Activated CD8-positive, alpha-beta memory T cell treated with anti-CD3 and anti-CD28 coated beads for 4 hours (primary cell): ENCODE measurements at regions not wholly inside any gene's neighbourhood (a gene's known extent, or its start where the extent isn't known, plus 50 kb on each side); places are given as distances from the start of the nearest gene placed in this dataset.

ENCODE experiments used
- DNase-seq, 2 donors: peaks; one replicate each; pipeline ENCODE4 v3.0.0-alpha.2; 2020; ENCODE audit warnings: low read depth in 2 of 2

GRCh38 chr13:39938596-39938995 lies 283.1 kb downstream of the COG6 start:
- no peak for DNase-seq

GRCh38 chr13:39941236-39941635 lies 285.8 kb downstream of the COG6 start:
- no peak for DNase-seq

GRCh38 chr13:39941911-39942551 lies 286.6 kb downstream of the COG6 start:
- DNase-seq, result no peak

GRCh38 chr13:39942552-39943273 lies 287.3 kb downstream of the COG6 start:
- DNase-seq, result peak; percentile 38 to 59

- DNase-seq, result no peak
Observed at GRCh38 chr13:39943711-39944110, 288.2 kb downstream of the COG6 start.

GRCh38 chr13:39945226-39945625 lies 289.8 kb downstream of the COG6 start:
- no peak for DNase-seq

- DNase-seq, result no peak
Observed at GRCh38 chr13:39946769-39947168, 291.3 kb downstream of the COG6 start.

GRCh38 chr13:39951301-39951700 lies 295.8 kb downstream of the COG6 start:
- no peak for DNase-seq

- DNase-seq, result no peak
Observed at GRCh38 chr13:39952249-39953233, 297.1 kb downstream of the COG6 start.

- no peak for DNase-seq
Observed at GRCh38 chr13:39954476-39954875, 299.0 kb downstream of the COG6 start.

- DNase-seq, result no peak
Observed at GRCh38 chr13:39955560-39955959, 300.1 kb downstream of the COG6 start.

- DNase-seq, result peak in 1 of 2 donors; percentile 10
Observed at GRCh38 chr13:39956036-39956435, 300.6 kb downstream of the COG6 start.

GRCh38 chr13:39957868-39958677 lies 302.6 kb downstream of the COG6 start:
- no peak for DNase-seq

GRCh38 chr13:39959497-39960144 lies 304.2 kb downstream of the COG6 start:
- no peak for DNase-seq

GRCh38 chr13:39960191-39960590 lies 304.7 kb downstream of the COG6 start:
- no peak for DNase-seq

GRCh38 chr13:39961036-39961435 lies 305.6 kb downstream of the COG6 start:
- DNase-seq, result no peak

GRCh38 chr13:39963612-39964011 lies 308.1 kb downstream of the COG6 start:
- no peak for DNase-seq

- DNase-seq, result no peak
Observed at GRCh38 chr13:39965309-39965708, 309.8 kb downstream of the COG6 start.

- DNase-seq, result no peak
Observed at GRCh38 chr13:39967199-39967959, 311.9 kb downstream of the COG6 start.
